HFF-Myc (cell line): ENCODE measurements at regions not wholly inside any gene's neighbourhood (a gene's known extent, or its start where the extent isn't known, plus 50 kb on each side); places are given as distances from the start of the nearest gene placed in this dataset.

Source experiments
- DNase-seq: peaks from one replicate; pipeline ENCODE4 v3.0.0-alpha.2; 2011; ENCODE audit warnings: low read depth; ENCODE audit errors: extremely low read depth
- H3K4me3 ChIP-seq: replicated peaks from 2 replicates; pipeline ENCODE4 v1.5.1; 2011; ENCODE audit warnings: low read depth, mild to moderate bottlenecking, control low read depth, low read length
- TF ChIP-seq, protein P1 (sequence below): IDR thresholded peaks from 2 replicates; pipeline ENCODE4 v1.5.1; 2012; ENCODE audit warnings: mild to moderate bottlenecking, low read depth, low read length, control low read depth; ENCODE audit errors: missing control alignments

- DNase-seq = no peak
- TF ChIP-seq, protein P1, sequence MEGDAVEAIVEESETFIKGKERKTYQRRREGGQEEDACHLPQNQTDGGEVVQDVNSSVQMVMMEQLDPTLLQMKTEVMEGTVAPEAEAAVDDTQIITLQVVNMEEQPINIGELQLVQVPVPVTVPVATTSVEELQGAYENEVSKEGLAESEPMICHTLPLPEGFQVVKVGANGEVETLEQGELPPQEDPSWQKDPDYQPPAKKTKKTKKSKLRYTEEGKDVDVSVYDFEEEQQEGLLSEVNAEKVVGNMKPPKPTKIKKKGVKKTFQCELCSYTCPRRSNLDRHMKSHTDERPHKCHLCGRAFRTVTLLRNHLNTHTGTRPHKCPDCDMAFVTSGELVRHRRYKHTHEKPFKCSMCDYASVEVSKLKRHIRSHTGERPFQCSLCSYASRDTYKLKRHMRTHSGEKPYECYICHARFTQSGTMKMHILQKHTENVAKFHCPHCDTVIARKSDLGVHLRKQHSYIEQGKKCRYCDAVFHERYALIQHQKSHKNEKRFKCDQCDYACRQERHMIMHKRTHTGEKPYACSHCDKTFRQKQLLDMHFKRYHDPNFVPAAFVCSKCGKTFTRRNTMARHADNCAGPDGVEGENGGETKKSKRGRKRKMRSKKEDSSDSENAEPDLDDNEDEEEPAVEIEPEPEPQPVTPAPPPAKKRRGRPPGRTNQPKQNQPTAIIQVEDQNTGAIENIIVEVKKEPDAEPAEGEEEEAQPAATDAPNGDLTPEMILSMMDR = no peak
- H3K4me3 ChIP-seq = no peak overlapping the region
These were observed 332.3 kb downstream of the NPR3 start for GRCh38 chr5:33043343-33043997.

DNA sequence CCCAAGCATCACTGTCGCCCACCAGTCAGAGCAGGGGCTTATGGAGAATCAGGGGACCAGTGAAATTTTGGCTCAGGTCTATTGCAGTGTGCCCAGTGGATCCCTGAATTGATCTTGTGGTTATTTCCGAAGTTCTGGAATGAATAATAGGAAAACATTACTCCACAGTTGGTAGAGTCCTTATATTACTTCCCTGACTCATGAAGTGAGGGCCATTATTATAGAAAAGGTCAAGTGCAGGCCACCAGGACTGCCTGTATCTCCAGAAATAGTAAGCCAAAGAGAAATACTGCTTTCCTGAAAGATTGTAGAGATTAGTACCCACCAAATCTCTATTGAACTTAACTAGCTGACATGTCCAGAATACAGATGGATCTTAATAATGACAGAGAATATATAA is 335.0 kb downstream of the NPR3 start:
- TF ChIP-seq, protein P1 = no peak
- DNase-seq = no peak
- no peak overlapping the region for H3K4me3 ChIP-seq

DNA sequence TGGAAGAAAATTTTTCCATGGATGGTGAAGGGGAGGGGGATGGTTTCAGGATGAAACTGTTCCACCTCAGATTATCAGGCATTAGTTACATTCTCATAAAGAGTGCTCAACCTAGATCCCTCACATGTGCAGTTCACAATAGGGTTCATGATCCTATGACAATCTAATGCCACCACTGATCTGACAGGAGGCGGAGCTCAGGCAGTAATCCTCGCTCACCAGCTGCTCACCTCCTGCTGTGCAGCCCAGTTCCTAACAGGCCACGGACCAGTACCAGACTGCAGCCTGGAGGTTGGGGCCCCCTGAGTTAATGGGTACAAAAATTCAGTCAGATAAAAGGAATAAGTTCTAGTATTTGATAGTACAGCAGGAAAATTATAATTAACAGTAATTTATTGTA is 337.2 kb downstream of the NPR3 start:
- TF ChIP-seq, protein P1 = no peak
- DNase-seq = no peak
- no peak overlapping the region for H3K4me3 ChIP-seq

DNA sequence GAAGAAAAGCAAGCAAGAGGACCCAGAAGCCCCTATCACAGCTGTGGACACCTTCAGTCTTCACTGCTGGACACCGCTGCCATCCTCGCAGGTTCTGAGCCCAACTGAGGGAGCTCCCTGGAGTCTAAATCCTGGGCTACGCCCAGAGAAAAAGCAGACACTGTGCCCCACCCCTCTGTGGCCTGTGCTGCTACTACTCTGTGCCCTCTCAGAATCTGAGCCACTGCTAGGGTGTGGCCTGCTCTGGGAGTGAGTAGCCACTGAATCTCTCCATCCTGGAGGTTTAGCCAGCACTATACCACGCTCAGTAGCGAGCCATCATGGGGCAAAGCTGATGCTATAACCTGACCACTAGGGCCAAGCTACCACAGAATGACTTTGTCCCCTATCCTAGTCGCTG is 338.2 kb downstream of the NPR3 start:
- DNase-seq = no peak
- H3K4me3 ChIP-seq = no peak overlapping the region
- TF ChIP-seq, protein P1 = no peak

DNA sequence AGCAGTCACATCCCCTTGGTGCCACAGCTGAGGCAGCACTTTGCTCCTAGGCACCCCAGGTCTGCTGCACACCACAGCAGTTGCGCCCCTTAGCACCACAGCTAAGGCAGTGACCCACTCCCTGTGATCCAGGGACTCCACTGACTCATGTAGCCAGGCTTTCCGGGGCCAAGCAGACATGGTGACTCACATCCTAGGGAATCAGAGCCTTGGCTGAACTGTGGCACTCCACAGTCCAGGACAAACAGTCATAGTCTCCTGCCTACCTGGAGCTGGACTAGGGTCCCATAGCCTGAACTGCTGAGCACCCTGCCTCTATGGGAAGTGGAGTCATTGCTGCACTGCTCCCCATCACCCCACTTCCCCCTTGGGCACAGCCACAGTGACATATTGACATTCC is 338.7 kb downstream of the NPR3 start:
- DNase-seq = peak; percentile 46
- no peak overlapping the region for H3K4me3 ChIP-seq
- TF ChIP-seq, protein P1 = no peak

GRCh38 chr5:33059081-33059480 is 348.0 kb downstream of the NPR3 start:
- DNase-seq = no peak
- TF ChIP-seq, protein P1 = no peak
- H3K4me3 ChIP-seq = no peak overlapping the region

- TF ChIP-seq, protein P1 = no peak
- DNase-seq = no peak
- no peak overlapping the region for H3K4me3 ChIP-seq
These were observed 354.0 kb downstream of the NPR3 start for GRCh38 chr5:33065131-33065530.
